HG03045 (cell line): ENCODE measurements at regions not wholly inside any gene's neighbourhood (a gene's known extent, or its start where the extent isn't known, plus 50 kb on each side); places are given as distances from the start of the nearest gene placed in this dataset.

Source experiments
- ATAC-seq: cut with Tn5 transposase; IDR thresholded peaks from one replicate; pipeline ENCODE4 v1.9.1; 2021; ENCODE audit warnings: mild to moderate bottlenecking, moderate library complexity; ENCODE audit not compliant: unreplicated experiment

GRCh38 chr2:120669121-120669952 is 66.3 kb upstream of the GLI2 start:
- ATAC-seq = no peak

- ATAC-seq = no peak
Measured at GRCh38 chr2:120669971-120670370, 65.7 kb upstream of the GLI2 start.

- no peak for ATAC-seq
Measured at GRCh38 chr2:120670371-120670770, 65.3 kb upstream of the GLI2 start.

- no peak for ATAC-seq
Measured at GRCh38 chr2:120670771-120671480, 64.7 kb upstream of the GLI2 start.

- no peak for ATAC-seq
Measured at GRCh38 chr2:120672526-120673204, 63.0 kb upstream of the GLI2 start.

GRCh38 chr2:120673205-120673550 is 62.5 kb upstream of the GLI2 start:
- no peak for ATAC-seq

- no peak for ATAC-seq
Measured at GRCh38 chr2:120673571-120674061, 62.1 kb upstream of the GLI2 start.

GRCh38 chr2:120674246-120675170 is 61.2 kb upstream of the GLI2 start:
- ATAC-seq = no peak

GRCh38 chr2:120675460-120676130 is 60.1 kb upstream of the GLI2 start:
- no peak for ATAC-seq

GRCh38 chr2:120677221-120677620 is 58.4 kb upstream of the GLI2 start:
- ATAC-seq = no peak

GRCh38 chr2:120677696-120678247 is 57.9 kb upstream of the GLI2 start:
- ATAC-seq = no peak

- ATAC-seq = no peak
Measured at GRCh38 chr2:120678251-120678650, 57.4 kb upstream of the GLI2 start.

- ATAC-seq = no peak
Measured at GRCh38 chr2:120678926-120679325, 56.7 kb upstream of the GLI2 start.

GRCh38 chr2:120679526-120679925 is 56.1 kb upstream of the GLI2 start:
- ATAC-seq = no peak

GRCh38 chr2:120680136-120680761 is 55.4 kb upstream of the GLI2 start:
- peak; percentile 52 for ATAC-seq

GRCh38 chr2:120681181-120681580 is 54.5 kb upstream of the GLI2 start:
- ATAC-seq = no peak

GRCh38 chr2:120681696-120682288 is 53.9 kb upstream of the GLI2 start:
- ATAC-seq = no peak

GRCh38 chr2:120682654-120683053 is 53.0 kb upstream of the GLI2 start:
- no peak for ATAC-seq

GRCh38 chr2:120683081-120683480 is 52.6 kb upstream of the GLI2 start:
- no peak for ATAC-seq
